ENCODE measurements at regions not wholly inside any gene's neighbourhood (a gene's known extent, or its start where the extent isn't known, plus 50 kb on each side); places are given as distances from the start of the nearest gene placed in this dataset.

- FAIRE-seq: no peak
- no peak for DNase-seq (ENCODE audit: extremely low read depth in 1 of 4, low spot score in 3 of 4)
- ATAC-seq: no peak
- Histone ChIP-seq H3K4me1 (replicated peaks in 1 of 2; ENCODE audit: control insufficient read depth in 2 of 2, insufficient read depth in 2 of 2, low read length in 2 of 2) (no peaks in the 10 kb centered on the region), H3K36me3 (ENCODE audit: control insufficient read depth, insufficient read depth, low read length) (no peaks in the 10 kb centered on the region), H3K9me1 (ENCODE audit: control insufficient read depth, insufficient read depth, low read length) (no peaks in the 10 kb centered on the region), H3K9ac (ENCODE audit: insufficient read depth in 1 of 2, low read depth in 2 of 2, low read length in 2 of 2) (no peak overlapping the region), H3K27me3 (ENCODE audit: control insufficient read depth in 2 of 2, insufficient read depth in 2 of 2, low read length in 2 of 2) (no peaks in the 10 kb centered on the region), H3K4me2 (ENCODE audit: insufficient read depth, low read length) (no peak overlapping the region), H3K27ac (ENCODE audit: extremely low read depth, low read depth, low read length) (no peak overlapping the region), H2AFZ (ENCODE audit: low read depth, low read length) (no peak overlapping the region), H3K79me2 (ENCODE audit: control insufficient read depth, insufficient read depth, low read length) (no peaks in the 10 kb centered on the region), H3K9me3 (replicated peaks; ENCODE audit: control insufficient read depth, insufficient read depth, low read depth, low read length) (no peaks in the 10 kb centered on the region), H3K4me3 (no peak overlapping the region), H4K20me1 (replicated peaks; ENCODE audit: control insufficient read depth, insufficient read depth, low read length) (no peaks in the 10 kb centered on the region)
- intact Hi-C loops (cut with micrococcal nuclease): no loop called here
- CTCF ChIA-PET (ENCODE audit: low intra/inter-chr PET ratio): no interaction called here
- BruUV-seq (replicated peaks): no TSS peak
- 0% methylated on average over 2 of the region's 2 CpGs for WGBS (ENCODE audit: insufficient coverage, low coverage, missing lambda C conversion rate)
- in situ Hi-C loops (cut with MboI): no loop called here
- POLR2A ChIA-PET: no interaction called here
- TF ChIP-seq ZBTB33 (CRISPR knock-in tag; IDR thresholded peaks at IDR 0.05): no peak
- TF ChIP-seq KLF6 (CRISPR knock-in tag; IDR thresholded peaks at IDR 0.05; ENCODE audit: borderline replicate concordance): no peak
- TF ChIP-seq ZFP91 (CRISPR knock-in tag; IDR thresholded peaks at IDR 0.05): no peak
- TF ChIP-seq SMARCA5 (IDR thresholded peaks at IDR 0.05): no peak
- no peak for TF ChIP-seq E2F6 (IDR thresholded peaks at IDR 0.05; ENCODE audit: borderline replicate concordance in 1 of 2, extremely low read depth in 1 of 2, insufficient read depth in 1 of 2, insufficient read length in 1 of 2, low read depth in 1 of 2, low read length in 1 of 2, poor library complexity in 1 of 2, severe bottlenecking in 1 of 2)
- TF ChIP-seq ZNF384 (IDR thresholded peaks at IDR 0.05; ENCODE audit: low read depth, low read length): no peak
- TF ChIP-seq HMGN3 (IDR thresholded peaks at IDR 0.05; ENCODE audit: borderline replicate concordance, extremely low read depth, insufficient read length, low read depth, low read length): no peak
- no peak for TF ChIP-seq VEZF1 (CRISPR knock-in tag; IDR thresholded peaks at IDR 0.05)
- no peak for TF ChIP-seq ZNF609 (CRISPR knock-in tag; IDR thresholded peaks at IDR 0.05; ENCODE audit: borderline replicate concordance)
- no peak for TF ChIP-seq ZFP1 (CRISPR knock-in tag; IDR thresholded peaks at IDR 0.05)
- no peak for TF ChIP-seq EP300 (IDR thresholded peaks at IDR 0.05; ENCODE audit: low read length)
Observed at GRCh38 chr21:27244352-27244751, 277.5 kb upstream of the ADAMTS5 start.
